GM12878 (cell line): ENCODE measurements at regions not wholly inside any gene's neighbourhood (a gene's known extent, or its start where the extent isn't known, plus 50 kb on each side); places are given as distances from the start of the nearest gene placed in this dataset.

ENCODE experiments used
- BCL11A ChIP-seq: IDR thresholded peaks from 2 replicates; pipeline ENCODE4 v1.6.1; 2011; ENCODE audit warnings: low read depth, low read length
- CEBPB ChIP-seq, 2 experiments: fragments of 150-350 bp in 1 of 2; IDR thresholded peaks; 2 replicates each; pipeline ENCODE4 v1.6.1; 2012 to 2014; ENCODE audit warnings: low read depth in 2 of 2, low read length in 2 of 2, borderline replicate concordance in 1 of 2, inconsistent platforms in 1 of 2
- POLR2A ChIP-seq: IDR thresholded peaks from 2 replicates; pipeline ENCODE4 v1.6.1; 2011; ENCODE audit warnings: low read depth, mild to moderate bottlenecking, low read length
- SP1 ChIP-seq: IDR thresholded peaks from one replicate; pipeline ENCODE4 v1.6.1; 2011; ENCODE audit warnings: low read depth, low read length
- TF ChIP-seq, protein P1 (sequence below), 3 experiments: IDR thresholded peaks in 2 of 3; conservative IDR thresholded peaks in 1 of 3; 2 replicates each; pipeline ENCODE4 v1.5.1; 2011; ENCODE audit warnings: low read depth in 3 of 3, low read length in 3 of 3, mild to moderate bottlenecking in 3 of 3, control low read depth in 2 of 3, moderate library complexity in 2 of 3, inconsistent platforms in 1 of 3, mixed read lengths in 1 of 3; ENCODE audit not compliant: control insufficient read depth in 2 of 3, insufficient read depth in 1 of 3; ENCODE audit errors: extremely low read depth in 1 of 3

DNA sequence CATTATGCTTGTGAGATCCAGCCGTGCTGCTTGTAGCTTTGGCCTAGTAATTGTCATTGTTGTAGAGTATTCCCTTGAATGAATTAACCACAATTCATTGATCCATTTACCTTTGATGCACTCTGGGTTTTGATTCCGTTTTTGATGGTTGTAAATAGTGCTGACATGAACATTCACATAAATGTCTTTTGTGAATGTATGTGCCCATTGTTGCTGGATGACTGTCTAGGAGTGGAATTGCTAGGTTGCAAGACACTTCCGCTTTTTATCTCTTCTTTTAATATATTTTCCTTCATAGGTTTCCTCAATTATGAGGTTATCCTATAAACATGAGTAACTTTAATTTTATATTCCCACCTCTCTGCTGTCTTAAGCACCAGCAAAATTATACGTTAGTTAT is 104.8 kb upstream of the CCDC68 start:
- TF ChIP-seq SP1 (no peak), BCL11A (no peak), POLR2A (no peak), CEBPB (IDR thresholded peaks at IDR 0.05; ENCODE audit: borderline replicate concordance in 1 of 2, low read depth in 2 of 2, low read length in 2 of 2) (no peak)
- TF ChIP-seq, protein P1, sequence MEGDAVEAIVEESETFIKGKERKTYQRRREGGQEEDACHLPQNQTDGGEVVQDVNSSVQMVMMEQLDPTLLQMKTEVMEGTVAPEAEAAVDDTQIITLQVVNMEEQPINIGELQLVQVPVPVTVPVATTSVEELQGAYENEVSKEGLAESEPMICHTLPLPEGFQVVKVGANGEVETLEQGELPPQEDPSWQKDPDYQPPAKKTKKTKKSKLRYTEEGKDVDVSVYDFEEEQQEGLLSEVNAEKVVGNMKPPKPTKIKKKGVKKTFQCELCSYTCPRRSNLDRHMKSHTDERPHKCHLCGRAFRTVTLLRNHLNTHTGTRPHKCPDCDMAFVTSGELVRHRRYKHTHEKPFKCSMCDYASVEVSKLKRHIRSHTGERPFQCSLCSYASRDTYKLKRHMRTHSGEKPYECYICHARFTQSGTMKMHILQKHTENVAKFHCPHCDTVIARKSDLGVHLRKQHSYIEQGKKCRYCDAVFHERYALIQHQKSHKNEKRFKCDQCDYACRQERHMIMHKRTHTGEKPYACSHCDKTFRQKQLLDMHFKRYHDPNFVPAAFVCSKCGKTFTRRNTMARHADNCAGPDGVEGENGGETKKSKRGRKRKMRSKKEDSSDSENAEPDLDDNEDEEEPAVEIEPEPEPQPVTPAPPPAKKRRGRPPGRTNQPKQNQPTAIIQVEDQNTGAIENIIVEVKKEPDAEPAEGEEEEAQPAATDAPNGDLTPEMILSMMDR (IDR thresholded peaks at IDR 0.05 in 2 of 3, conservative IDR thresholded peaks at IDR 0.05 in 1 of 3; ENCODE audit: control insufficient read depth in 2 of 3, extremely low read depth in 1 of 3, insufficient read depth in 1 of 3, low read depth in 3 of 3, low read length in 3 of 3): no peak
